Activated CD4-positive, alpha-beta T cell treated with anti-CD3 and anti-CD28 coated beads for 36 hours (primary cell): ENCODE measurements at regions not wholly inside any gene's neighbourhood (a gene's known extent, or its start where the extent isn't known, plus 50 kb on each side); places are given as distances from the start of the nearest gene placed in this dataset.

Experiments used
- ATAC-seq: fragments of 200-7000 bp; cut with Tn5 transposase; one replicate; pipeline ENCODE4 v1.10.0; 2021; ENCODE audit warnings: mild to moderate bottlenecking, moderate library complexity
- CTCF ChIA-PET: fragments of 350-600 bp; sonication (Branson Sonifier 250); formaldehyde crosslinking; loops from one replicate; lab custom pipeline; 2021; ENCODE audit warnings: antibody characterized with exemption; lab: Charles Lee
- POLR2A ChIA-PET: fragments of 350-600 bp; sonication (Branson Sonifier 250); formaldehyde crosslinking; loops from one replicate; lab custom pipeline; 2021; ENCODE audit warnings: antibody characterized with exemption, inconsistent platforms; lab: Charles Lee
- DNase-seq: peaks from one replicate; pipeline ENCODE4 v3.0.0-alpha.2; 2020
- H3K27ac Mint-ChIP-seq: one replicate; pipeline ENCODE4 v1.8.0; 2021; ENCODE audit warnings: mixed read lengths
- H3K27me3 Mint-ChIP-seq: one replicate; pipeline ENCODE4 v1.8.0; 2021; ENCODE audit warnings: mixed read lengths
- H3K36me3 Mint-ChIP-seq: one replicate; pipeline ENCODE4 v1.8.0; 2021; ENCODE audit warnings: low read depth, mixed read lengths
- H3K4me1 Mint-ChIP-seq: one replicate; pipeline ENCODE4 v1.8.0; 2021; ENCODE audit warnings: mixed read lengths
- H3K4me3 Mint-ChIP-seq: one replicate; pipeline ENCODE4 v1.8.0; 2021; ENCODE audit warnings: mild to moderate bottlenecking, moderate library complexity, mixed read lengths
- H3K9me3 Mint-ChIP-seq: one replicate; pipeline ENCODE4 v1.8.0; 2021; ENCODE audit warnings: low read depth, mixed read lengths
- intact Hi-C, 2 experiments: fragments of 100-400 bp; cut with DNase I in 1 of 2; cut with micrococcal nuclease in 1 of 2; formaldehyde crosslinking; loops; one replicate each; pipeline versions ENCODE4 v1.14.2 to v1.15.1; 2022 to 2024; cut with DNase I, micrococcal nuclease

DNA sequence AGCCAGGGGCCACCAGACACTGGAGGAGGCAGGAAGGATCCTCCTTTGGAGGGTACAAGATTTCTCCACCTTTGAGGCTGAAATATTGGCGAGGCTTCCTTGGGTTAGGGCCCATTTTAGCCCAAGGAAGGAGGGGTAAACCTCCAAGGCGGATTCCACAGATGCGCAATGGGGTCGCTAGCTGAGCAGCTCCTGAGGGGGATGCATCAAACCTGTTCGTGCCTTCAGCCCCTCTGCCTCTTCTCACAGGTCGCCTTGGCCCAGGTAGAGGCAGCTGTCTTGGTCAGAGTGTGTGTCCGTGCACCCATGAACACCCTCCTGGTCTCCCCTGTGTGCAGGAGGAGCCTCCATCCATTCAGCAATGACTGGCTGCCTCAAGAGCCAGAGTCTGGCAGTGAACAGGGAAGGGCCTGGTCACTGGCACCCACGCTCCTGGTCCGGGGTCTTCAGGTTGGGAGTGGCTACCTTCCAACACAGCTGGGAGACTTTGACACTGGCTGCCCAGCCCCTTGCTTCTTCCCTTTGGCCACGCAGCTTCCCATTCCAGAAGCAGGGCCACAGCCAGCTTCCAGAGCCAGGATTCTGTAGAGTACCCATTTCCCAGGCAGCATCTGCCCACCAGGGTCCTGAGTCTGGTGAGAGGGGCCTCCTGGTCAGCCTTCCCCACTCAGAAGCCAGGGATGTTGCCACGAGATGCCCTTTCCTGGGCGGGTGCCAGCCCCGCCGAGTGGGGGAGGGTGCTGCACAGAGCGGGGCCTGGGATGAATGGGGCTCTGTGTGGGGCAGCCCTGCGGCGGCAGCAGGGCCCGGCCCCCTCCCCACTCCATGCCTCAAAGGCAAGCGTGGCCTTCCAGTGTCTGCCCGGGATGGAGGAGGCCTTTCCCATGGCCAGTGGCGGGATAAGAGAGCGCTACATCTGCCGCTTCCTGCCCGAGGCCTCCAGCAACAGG lies 95.8 kb upstream of the GPC1 start:
- Mint-ChIP-seq H3K36me3 (no peaks in the 10 kb centered on the region), H3K4me3 (no peak overlapping the region), H3K27me3 (peaks cover 14% of the 10 kb centered on the region), H3K9me3 (peaks cover 2% of the 10 kb centered on the region), H3K4me1 (no peaks in the 10 kb centered on the region), H3K27ac (no peak overlapping the region)
- ChIA-PET POLR2A (no interaction called here), CTCF (no interaction called here)
- intact Hi-C loops: no loop called here
- DNase-seq (no peak), ATAC-seq (no peak)

DNA sequence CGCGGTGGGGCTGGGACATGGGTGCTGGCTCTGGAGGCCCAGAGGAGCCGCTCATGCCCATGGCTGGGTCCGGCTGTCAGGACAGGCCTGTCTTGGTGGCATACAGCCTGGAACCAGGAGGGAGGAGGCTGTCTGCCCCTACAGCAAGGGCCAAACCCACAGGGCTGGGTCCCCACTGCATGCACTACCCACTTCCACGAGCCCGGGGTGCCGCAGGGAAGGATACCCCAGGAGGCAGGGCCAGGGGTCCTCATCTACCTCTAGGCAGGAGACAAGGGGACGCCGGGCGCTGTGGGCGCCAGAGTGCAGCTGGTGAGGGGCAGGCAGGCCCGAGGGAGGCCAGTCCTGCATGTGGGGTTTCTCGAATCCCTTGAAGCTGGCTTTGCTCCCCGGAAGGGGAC lies 95.1 kb upstream of the GPC1 start:
- peaks cover 14% of the 10 kb centered on the region for H3K27me3 Mint-ChIP-seq

DNA sequence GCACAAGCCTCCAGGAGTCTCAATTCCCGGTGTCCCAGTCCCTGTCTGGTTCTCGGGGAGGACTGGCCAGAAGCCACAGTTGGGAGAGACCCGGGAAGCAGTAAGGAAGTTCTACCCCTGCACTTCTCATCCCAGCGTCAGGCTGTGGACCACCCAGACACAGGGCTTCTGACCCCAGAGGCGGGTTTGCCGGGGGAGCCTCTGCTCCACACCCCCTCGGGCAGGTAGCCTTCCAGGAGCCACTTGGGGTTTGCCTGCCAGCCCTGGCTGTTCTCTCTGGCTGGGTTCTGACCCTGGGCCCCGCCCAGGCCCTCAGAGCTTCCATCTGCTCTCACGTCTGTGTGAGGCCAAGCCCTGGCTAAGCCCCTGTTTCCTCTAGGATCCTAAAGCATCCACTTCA lies 94.4 kb upstream of the GPC1 start:
- H3K36me3 Mint-ChIP-seq: no peaks in the 10 kb centered on the region
- CTCF ChIA-PET: no interaction called here
- no peak overlapping the region for H3K27ac Mint-ChIP-seq
- peaks cover 14% of the 10 kb centered on the region for H3K27me3 Mint-ChIP-seq
- intact Hi-C loops: no loop called here
- DNase-seq (no peak), ATAC-seq (no peak)
- H3K9me3 Mint-ChIP-seq: peaks cover 2% of the 10 kb centered on the region
- no peak overlapping the region for H3K4me3 Mint-ChIP-seq
- no peaks in the 10 kb centered on the region for H3K4me1 Mint-ChIP-seq
- POLR2A ChIA-PET: no interaction called here

More for the DNA sequence above, 95.1 kb upstream of the GPC1 start:
- Mint-ChIP-seq H3K4me3 (no peak overlapping the region), H3K9me3 (peaks cover 2% of the 10 kb centered on the region), H3K27ac (no peak overlapping the region), H3K36me3 (no peaks in the 10 kb centered on the region), H3K4me1 (no peaks in the 10 kb centered on the region)
- DNase-seq (no peak), ATAC-seq (no peak)
- CTCF ChIA-PET: no interaction called here
- POLR2A ChIA-PET: no interaction called here
- intact Hi-C loops: no loop called here

DNA sequence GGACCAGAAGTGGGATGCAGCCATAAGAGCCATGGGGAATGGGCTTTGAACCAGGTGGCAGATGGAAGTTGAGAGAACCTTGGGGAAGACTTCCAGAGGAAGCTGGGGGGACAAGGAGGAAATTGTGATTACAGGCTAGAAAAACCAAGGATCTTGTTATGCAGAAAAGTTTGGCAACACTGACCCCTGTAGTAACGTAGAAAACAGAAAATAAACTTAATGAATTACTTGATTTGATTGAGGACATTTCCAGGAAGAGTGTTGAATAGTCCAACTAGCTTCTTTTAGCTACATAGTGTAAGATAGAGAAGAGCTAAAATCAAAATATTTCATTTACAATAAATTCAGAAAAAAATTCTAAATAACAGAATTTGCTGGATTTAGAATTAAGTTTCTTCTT lies 91.9 kb upstream of the GPC1 start:
- Mint-ChIP-seq H3K36me3 (no peaks in the 10 kb centered on the region), H3K27ac (no peak overlapping the region), H3K4me3 (no peak overlapping the region), H3K27me3 (peaks cover 5% of the 10 kb centered on the region), H3K4me1 (no peaks in the 10 kb centered on the region), H3K9me3 (peaks cover 2% of the 10 kb centered on the region)
- intact Hi-C loops: no loop called here
- ChIA-PET POLR2A (no interaction called here), CTCF (interaction anchor here (0.8 kb wide), 1 partner anchor 9 kb away, joined by 3 read pairs; no protein-coding TSS in a partner anchor)
- ATAC-seq (no peak), DNase-seq (no peak)

DNA sequence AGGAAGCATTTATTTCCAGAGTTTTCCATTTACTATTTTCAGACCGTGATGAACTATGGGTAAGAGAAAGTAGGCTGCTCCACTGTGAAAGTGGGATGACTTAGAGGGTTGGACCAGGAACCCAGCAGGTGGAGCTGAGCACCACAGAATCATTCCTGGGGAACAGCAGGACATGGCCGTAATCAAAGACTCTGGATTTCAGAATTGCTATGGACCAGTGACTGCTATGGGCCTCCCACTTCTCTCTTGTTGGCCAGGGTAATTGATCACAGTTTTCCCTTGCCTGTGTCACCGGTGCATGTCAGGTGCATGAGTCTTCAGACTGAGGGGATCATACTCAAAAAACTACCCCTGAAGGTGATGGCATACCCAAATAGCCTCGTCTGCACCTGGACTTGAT lies 90.6 kb upstream of the GPC1 start:
- CTCF ChIA-PET: no interaction called here
- POLR2A ChIA-PET: no interaction called here
- H3K4me1 Mint-ChIP-seq: no peaks in the 10 kb centered on the region
- H3K4me3 Mint-ChIP-seq: no peak overlapping the region
- intact Hi-C loops: no loop called here
- DNase-seq (no peak), ATAC-seq (no peak)
- H3K36me3 Mint-ChIP-seq: no peaks in the 10 kb centered on the region
- H3K9me3 Mint-ChIP-seq: peaks cover 2% of the 10 kb centered on the region
- H3K27me3 Mint-ChIP-seq: peaks cover 5% of the 10 kb centered on the region
- no peak overlapping the region for H3K27ac Mint-ChIP-seq

DNA sequence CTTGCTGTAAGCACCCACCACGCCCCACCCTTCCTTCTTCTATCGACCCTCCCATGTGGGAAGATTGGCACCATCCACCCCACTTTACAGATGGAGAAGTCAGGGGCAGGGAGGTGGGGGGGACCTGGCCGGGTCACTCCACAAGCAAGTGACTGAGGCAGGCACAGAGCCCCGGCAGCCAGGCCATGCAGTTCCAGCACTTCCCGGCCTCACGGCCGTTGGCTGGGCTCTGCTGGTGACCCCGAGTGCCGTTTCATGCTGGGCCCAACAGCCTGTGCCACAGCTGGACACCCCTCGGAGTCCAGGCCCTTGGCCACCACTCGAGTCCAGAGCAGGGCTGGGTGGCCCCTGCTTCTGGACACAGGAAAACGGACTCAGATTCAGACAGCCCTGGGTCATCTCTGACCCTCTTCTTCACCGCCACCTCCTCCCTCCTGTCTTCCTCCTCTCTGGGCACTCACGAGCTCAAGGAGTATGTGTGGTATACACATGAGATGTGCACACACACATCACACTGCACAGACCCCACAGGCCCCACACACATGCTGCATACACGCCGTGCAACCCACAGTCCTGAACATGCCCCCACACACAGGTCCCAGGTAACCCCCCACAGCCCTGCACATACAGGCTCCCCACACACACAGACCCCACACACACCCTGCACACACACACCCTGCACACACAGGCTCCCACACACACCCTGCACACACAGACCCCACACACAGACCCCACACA lies 89.3 kb upstream of the GPC1 start:
- Mint-ChIP-seq H3K4me1 (no peaks in the 10 kb centered on the region), H3K27me3 (peaks cover 9% of the 10 kb centered on the region), H3K9me3 (peaks cover 2% of the 10 kb centered on the region), H3K27ac (no peak overlapping the region), H3K36me3 (no peaks in the 10 kb centered on the region), H3K4me3 (no peak overlapping the region)
- POLR2A ChIA-PET: no interaction called here
- intact Hi-C loops: no loop called here
- ATAC-seq: no peak
- DNase-seq: no peak
- CTCF ChIA-PET: no interaction called here

DNA sequence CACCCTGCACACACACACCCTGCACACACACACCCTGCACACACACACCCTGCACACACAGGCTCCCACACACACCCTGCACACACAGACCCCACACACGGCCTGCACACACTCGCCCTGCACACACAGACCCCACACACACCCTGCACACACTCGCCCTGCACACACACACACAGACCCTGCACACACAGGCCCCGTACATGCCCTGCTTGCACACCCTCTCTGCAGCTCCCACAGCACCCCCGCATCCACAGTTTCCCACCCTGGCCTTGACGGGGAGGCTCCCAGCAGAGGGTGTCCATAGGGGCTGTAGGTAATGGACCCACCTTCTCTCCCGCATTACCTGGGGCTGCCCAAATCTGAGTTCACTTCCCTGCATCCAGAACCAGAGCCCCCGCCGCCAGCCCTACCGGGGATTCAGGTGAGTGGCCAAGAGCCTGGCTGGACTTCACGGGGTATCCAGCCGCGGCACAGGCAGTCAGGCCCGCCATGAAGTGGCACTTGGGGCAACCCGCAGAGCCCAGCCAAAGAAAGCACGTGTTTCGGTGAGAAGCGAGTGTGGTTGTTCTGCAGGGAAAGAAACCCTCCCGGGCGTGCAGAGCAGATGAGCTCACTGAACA lies 88.6 kb upstream of the GPC1 start:
- DNase-seq (no peak), ATAC-seq (no peak)
- no peaks in the 10 kb centered on the region for H3K4me1 Mint-ChIP-seq
- no peaks in the 10 kb centered on the region for H3K36me3 Mint-ChIP-seq
- ChIA-PET POLR2A (no interaction called here), CTCF (no interaction called here)
- intact Hi-C loops: no loop called here
- H3K27me3 Mint-ChIP-seq: peaks cover 9% of the 10 kb centered on the region
- H3K4me3 Mint-ChIP-seq: no peak overlapping the region
- H3K9me3 Mint-ChIP-seq: peaks cover 2% of the 10 kb centered on the region
- no peak overlapping the region for H3K27ac Mint-ChIP-seq

DNA sequence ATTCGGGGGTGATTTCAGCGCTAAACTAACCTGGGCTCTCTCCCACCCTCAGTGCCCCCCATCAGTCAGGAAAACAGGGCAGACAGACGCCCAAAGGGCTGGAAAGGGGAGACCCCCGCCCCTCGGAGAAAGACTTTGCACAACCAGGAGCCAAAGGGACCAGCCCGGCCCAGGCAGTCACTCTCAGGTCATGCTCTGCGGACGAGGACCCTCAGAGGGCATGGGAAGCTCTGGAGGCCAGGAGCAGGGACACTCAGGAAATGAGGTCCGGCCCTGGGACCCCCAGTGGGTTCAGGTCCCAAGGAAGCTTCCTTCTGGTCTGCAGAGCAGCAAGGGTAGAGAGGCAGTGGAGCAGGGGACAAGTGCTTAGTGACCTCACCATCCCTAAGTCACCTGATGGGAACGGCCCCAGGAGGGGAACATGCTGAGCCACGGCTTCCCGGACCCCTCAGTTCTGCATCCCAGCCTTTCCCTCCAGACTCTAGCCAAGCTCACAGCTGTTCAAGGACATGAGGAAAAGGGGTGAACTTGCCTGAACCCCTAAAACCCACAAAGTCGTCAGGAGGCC lies 88.0 kb upstream of the GPC1 start:
- no peak for DNase-seq
- Mint-ChIP-seq H3K27me3 (peaks cover 9% of the 10 kb centered on the region), H3K36me3 (no peaks in the 10 kb centered on the region), H3K4me1 (no peaks in the 10 kb centered on the region), H3K27ac (no peak overlapping the region), H3K4me3 (no peak overlapping the region), H3K9me3 (peaks cover 2% of the 10 kb centered on the region)
- no peak for ATAC-seq
- ChIA-PET CTCF (no interaction called here), POLR2A (no interaction called here)
- intact Hi-C loops: no loop called here

DNA sequence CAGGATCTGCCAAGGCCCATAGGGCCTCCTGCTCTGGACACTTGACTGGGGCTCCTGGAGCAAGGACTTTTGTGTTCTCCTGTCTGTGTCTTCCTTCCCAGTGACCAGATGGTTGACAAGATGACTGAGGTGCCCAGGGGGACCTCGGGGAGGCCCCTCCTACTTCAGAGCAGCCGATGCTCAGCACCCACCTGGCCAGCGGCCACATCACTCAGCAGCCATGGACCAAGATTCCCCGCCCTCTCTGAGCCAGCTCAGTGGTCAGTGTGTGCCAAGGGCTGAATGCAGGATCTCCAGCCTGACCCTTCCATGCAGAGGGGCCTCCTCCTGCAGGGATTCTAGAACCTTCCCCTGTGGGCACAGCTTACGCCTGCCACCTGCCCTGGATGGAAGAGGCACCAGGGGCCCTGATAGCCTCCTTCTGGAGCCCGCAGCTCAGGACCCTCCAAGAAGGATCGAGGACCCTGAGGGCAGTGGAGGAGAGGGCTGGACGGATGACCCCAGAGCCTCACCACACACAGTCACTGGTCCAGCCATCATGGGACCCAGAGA lies 87.4 kb upstream of the GPC1 start:
- peaks cover 9% of the 10 kb centered on the region for H3K27me3 Mint-ChIP-seq
- no peaks in the 10 kb centered on the region for H3K4me1 Mint-ChIP-seq
- CTCF ChIA-PET: no interaction called here
- H3K4me3 Mint-ChIP-seq: no peak overlapping the region
- POLR2A ChIA-PET: no interaction called here
- DNase-seq (no peak), ATAC-seq (no peak)
- no peaks in the 10 kb centered on the region for H3K36me3 Mint-ChIP-seq
- H3K27ac Mint-ChIP-seq: no peak overlapping the region
- intact Hi-C loops: no loop called here
- H3K9me3 Mint-ChIP-seq: peaks cover 2% of the 10 kb centered on the region

DNA sequence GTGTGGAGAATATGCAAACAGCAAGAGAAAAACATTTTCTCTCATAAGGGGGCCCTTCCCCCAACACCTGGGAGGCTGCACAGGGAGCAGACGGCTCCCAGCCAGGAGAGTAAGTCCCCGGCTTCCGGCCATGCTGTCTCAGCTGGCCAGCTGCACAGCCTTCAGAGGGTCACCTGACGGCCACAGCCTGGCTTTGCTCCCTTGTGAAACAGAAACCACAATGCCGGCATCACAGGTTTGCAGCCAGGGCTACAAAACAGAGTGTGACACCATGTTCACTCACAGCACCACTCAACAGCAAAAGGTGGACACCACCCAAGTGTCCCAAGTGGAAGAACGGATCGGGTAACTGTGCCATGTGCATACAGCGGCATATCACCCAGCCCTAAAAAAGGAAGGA lies 86.9 kb upstream of the GPC1 start:
- Mint-ChIP-seq H3K27me3 (peaks cover 9% of the 10 kb centered on the region), H3K27ac (no peak overlapping the region), H3K9me3 (peaks cover 2% of the 10 kb centered on the region), H3K36me3 (no peaks in the 10 kb centered on the region), H3K4me3 (no peak overlapping the region), H3K4me1 (no peaks in the 10 kb centered on the region)
- POLR2A ChIA-PET: no interaction called here
- intact Hi-C loops: no loop called here
- DNase-seq: no peak
- CTCF ChIA-PET: no interaction called here
- ATAC-seq: no peak
